C1 segment of cervical spinal cord (tissue), 14 donors: ENCODE measurements at regions not wholly inside any gene's neighbourhood (a gene's known extent, or its start where the extent isn't known, plus 50 kb on each side); places are given as distances from the start of the nearest gene placed in this dataset.
"Not testable (repeated sequence)": the region's sequence is repeated elsewhere in the genome, so short reads cannot be mapped to it uniquely, and the experiment has no call there.

Experiments
- DNase-seq, 14 donors: peaks; one replicate each; lab custom pipeline; 2025; lab: John Stamatoyannopoulos, UW

DNA sequence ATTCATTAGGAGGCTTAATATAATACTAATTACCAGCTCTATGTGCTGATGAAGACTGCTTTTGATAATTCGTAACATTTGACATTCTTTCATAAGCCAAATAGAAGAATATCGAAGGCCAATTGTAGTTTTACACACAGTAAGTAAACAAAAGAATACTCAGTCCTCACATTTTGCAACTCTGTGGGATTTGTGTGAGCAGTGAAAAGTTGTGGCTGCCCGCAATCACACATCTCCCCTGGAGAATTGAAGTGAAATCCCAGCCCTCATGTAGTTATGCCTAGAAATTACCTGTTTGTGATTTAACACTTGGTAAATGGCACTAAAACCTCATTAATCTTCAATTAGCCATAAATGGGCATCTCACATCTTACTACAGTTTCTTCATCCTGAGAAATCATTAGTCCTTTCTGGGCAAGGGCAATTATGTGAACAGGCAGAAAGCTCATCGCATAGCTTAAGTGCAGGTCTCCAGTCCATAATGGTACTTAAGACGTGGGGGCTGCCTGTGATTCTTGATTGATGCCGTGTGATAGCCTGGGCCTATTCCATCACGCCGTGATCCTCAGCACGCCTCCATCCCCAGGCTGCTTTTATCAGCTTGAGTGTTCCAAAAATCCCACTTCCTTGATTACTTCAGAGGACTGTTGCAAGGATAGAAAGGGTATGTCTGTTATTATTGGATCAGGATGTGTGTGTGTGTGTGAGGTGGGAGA is 97.9 kb upstream of the METTL14 start:
- no peak for DNase-seq

DNA sequence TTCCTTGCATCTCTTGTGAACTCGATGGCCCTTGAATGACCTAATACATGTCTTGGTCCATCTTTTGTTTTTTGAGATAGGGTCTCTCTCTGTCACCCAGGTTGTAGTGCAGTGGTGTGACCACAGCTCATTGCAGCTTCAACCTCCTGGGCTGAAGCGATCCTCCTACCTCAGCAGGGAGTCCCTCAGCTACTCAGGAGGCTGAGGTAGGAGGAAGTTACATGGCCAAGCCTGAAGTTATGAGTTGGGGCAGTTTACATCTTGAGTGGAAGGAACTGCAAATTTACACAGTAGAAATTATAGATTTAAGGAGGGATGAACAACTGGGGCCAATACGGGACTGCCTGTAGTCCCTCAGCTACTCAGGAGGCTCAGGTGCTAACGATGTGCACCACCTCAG is 97.2 kb upstream of the METTL14 start:
- DNase-seq: no peak

DNA sequence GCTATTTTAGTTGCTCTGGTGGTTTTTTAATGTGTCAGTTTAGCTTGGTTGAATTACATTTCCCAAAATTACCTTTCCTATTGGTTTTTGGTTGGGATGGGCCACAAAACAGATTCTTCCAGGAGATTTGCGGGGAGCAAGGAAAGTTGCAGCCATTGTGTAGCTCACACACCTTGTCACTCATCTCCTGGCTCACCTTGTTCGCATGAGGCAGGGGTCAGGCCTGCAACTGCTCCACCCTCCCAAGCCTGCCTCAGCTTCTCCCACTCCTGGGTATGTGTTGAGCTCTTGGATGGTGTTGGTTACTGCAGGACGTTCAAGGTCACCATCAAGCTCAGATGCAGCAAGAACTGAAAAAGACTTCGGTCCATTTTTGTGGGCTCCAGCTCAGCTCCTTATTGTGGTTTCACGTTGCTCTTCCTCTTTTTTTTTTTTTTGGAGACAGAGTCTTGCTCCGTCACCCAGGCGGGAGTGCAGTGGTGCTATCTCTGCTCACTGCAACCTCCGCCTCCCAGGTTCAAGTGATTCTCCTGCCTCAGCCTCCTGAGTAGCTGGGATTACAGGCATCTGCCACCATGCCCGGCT is 95.6 kb upstream of the METTL14 start:
- no peak for DNase-seq

DNA sequence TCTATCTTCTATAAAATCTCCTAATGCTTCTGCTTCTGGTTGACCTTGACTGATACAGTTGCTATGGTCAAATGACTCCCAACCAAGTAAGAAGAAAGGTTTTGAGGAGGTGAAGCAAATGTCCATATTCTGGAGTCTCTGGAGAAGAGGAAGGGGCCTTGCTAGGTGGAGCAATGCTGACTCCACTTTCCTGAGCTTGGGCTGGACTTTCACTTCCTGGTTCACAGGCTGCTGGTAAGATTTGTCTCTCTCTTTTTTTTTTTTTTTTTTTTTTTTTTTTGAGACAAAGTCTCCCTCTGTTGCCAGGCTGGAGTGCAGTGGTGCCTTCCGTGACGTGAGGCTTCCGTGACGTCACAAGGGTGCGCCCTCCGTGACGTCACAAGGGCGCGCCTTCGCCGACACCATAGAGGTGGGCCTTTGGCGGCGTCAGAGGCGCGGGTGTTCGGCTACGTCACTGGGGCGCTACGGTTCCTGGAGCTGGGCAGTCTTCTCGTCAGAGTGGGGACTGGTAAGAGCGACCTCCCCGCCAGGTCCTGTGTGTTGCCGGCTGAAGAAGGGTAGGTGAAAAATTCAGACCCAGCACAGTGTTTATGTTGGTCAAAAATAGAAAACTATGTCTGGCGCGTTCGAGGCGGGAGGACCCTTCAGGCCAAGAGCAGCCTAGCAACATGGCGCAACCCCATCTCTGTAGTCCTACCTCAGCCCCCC is 93.7 kb upstream of the METTL14 start:
- DNase-seq: peak; percentile 27 to 89 (median 79)

DNA sequence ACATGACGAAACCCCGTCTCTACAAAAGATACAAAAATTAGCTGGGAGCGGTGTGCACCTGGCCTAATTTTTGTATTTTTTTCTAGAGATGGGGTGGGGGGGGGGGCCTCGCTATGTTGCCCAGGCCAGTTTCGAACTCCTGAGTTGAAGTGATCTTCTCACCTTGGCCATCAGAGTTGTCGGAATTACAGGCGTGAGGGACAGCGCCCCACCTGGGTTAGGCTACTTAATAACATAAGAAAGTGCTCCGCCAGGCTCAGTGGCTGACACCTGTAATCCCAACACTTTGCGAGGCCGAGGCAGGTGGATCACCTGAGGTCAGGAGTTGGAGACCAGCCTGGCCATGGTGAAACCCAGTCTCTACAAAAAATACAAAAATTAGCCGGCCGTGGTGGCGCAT is 92.9 kb upstream of the METTL14 start:
- not testable (repeated sequence) for DNase-seq

DNA sequence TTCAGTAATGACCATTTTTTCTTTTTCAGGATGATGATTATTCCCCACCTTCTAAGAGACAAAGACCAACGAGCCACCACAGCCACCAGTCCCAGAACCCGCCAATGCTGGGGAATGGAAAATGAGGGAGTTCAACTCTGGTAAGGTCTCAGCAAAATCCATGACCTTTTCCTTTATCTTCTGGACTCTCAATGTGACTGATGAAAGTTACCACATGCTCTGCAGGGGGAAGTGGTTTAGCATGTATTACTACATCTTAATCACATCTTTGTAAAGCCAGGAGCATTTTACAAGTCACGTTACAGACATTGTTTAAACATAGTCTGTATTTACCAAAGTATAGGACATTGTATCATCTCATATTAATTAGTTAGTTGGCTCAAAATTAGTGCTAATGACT is 89.3 kb upstream of the METTL14 start:
- DNase-seq: not testable (repeated sequence)

DNA sequence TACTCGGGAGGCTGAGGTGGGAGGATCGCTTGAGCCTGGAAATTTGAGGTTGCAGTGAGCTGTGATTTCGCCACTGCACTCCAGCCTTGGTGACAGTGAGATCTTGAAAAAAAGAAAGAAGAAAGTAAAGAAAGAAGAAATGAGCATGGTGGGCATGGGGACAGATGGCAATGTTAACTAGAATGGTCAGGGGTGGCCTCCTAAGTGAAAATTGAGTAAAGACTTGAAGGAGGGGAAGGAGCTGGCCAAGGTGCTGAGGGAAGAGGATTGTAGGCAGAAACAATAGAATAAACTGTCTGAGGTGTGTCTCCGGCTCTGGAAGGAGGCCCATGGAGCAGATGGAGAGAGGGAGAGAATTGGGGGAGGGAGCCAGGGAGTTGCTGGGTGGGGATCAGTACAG is 60.1 kb upstream of the METTL14 start:
- not testable (repeated sequence) for DNase-seq

DNA sequence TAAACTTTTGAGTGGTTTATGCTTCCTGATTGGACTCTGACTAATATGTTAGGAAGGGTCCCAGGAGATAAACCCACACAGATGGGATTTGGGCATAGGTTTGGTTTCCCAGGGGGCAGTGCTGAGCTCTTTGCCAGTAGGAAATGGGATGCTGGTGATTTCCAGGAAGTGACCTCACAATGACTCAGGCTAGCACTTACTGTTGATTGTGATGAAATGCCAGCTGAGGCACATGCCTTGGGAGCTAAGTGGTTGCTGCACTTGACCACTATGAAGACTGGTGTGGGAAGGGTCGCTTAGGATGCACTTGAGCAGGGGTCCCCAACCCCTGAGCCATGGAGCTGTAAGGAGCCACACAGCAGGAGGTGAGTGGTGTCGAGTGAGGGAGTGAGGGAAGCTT is 55.5 kb upstream of the METTL14 start:
- not testable (repeated sequence) for DNase-seq

DNA sequence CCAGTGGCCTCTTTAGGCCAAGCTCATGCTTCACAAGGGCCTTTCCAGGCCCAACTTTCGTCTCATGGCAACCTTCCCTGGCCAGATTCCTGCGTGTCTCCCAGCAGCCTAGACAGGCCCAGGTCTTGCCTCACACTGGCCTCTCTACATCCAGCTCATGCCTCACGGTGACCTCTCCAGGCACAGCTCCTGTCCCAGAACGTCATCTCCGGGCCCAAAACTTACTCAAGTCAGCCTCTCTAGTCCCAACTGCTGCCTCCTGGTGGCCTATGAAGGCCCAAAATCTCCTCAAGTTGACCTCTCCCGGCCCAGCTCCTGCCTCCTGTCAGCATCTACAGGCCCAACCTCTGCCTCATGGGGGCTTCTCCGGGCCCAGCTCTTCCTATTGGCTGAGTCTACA is 54.3 kb upstream of the METTL14 start:
- not testable (repeated sequence) for DNase-seq

DNA sequence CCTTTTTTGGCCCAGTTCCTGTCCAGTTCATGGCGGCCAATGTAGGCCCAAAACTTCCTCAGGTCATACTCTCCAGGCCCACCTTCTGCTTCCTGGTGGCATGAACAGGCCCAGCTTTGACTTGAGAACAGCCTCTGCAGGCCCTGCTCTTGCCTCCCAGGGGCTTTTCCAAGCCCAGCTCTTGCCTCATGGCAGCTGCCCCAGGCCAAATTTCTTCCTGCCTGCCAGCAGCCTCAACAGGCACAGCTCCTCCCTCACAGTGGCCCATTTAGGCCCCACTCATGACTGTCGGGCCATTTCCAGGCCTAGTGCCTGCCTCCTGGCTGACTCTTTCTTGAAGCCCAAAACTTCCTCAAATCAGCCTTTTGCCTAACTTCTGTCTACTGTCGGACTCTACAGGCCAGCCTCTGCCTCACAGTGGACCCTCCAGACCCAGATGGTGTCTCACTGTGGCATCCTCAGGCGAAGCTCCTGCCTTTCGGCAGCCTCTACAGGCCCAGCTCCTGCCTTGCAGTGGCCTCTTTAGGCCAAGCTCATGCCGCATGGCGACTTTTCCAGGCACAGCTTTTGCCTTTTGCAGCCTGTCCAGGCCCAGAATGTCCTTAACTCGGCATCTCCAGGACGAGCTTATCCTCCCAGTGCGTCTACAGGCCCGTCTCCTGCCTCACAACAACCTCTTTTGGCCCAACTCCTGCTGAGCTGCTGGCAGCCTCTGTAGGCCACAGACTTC is 53.7 kb upstream of the METTL14 start:
- DNase-seq: not testable (repeated sequence)

DNA sequence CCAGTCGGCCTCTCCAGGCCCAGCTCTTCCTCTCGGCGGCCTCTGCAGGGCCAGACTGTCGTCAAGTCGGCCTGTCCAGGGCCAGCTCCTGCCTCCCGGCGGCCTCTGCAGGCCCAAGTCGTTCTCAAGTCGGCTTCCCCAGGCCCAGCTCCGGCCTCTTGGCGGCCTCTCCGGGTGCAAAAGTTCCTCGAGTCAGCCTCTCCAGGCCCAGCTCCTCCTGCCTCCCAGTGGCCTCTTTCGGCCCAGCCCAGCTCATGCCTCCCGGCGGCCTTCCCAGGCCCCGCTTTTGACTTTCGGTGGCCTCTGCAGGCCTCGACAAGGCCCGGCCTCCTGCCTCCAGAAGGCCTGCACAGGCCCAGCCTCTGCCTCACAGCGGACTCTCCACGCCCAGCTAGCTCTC is 51.7 kb upstream of the METTL14 start:
- DNase-seq: not testable (repeated sequence)

DNA sequence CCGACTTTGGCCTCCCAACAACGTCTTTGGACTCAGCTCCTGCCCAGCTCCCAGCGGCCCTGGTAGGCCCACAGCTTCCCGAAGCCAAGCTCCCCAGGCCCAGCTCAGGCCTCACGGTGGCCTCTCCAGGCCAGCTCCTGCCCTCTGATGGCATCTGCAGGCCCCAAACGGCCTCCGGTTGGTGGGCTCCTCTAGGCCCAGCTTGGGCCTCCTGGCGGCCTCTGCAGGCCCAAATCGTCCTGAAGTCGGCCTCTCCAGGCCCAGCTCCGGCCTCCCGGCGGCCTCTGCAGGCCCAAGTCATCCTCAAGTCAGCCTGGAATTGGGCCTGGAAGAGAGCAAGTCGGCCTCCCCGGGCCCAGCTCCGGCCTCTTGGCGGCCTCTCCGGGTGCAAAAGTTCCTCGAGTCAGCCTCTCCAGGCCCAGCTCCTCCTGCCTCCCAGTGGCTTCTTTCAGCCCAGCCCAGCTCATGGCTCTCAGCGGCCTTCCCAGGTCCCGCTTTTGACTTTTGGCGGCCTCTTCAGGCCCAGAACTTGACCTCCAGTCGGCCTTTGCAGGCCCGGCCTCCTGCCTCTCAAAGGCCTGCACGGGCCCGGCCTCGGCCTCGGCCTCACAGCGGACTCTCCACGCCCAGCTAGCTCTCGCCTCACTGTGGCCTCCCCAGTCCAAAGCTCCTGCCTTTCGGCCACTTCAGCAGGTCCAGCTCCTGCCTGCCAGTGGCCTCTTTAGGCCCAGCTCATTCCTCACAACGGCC is 50.9 kb upstream of the METTL14 start:
- DNase-seq: not testable (repeated sequence)
